H9 (cell line): ENCODE measurements at regions not wholly inside any gene's neighbourhood (a gene's known extent, or its start where the extent isn't known, plus 50 kb on each side); places are given as distances from the start of the nearest gene placed in this dataset.

Experiments used
- DNase-seq: peaks from one replicate; pipeline ENCODE4 v3.0.0-alpha.2; 2017
- H2AFZ ChIP-seq: one replicate; pipeline ENCODE4 v1.6.1; 2013; ENCODE audit warnings: mild to moderate bottlenecking, low read length, control low read depth, moderate library complexity
- H2AK5ac ChIP-seq: 2 replicates; pipeline ENCODE4 v1.6.1; 2013; ENCODE audit warnings: low read length, control low read depth, mixed read lengths; ENCODE audit not compliant: insufficient read length
- H2BK120ac ChIP-seq: one replicate; pipeline ENCODE4 v1.6.1; 2013; ENCODE audit warnings: low read depth, mild to moderate bottlenecking, low read length, control low read depth, inconsistent platforms; ENCODE audit not compliant: poor library complexity, severe bottlenecking
- H2BK12ac ChIP-seq: 2 replicates; pipeline ENCODE4 v1.6.1; 2013; ENCODE audit warnings: low read length, control low read depth, mixed read lengths, low read depth; ENCODE audit not compliant: insufficient read length
- H2BK15ac ChIP-seq: 2 replicates; pipeline ENCODE4 v1.6.1; 2013; ENCODE audit warnings: low read depth, low read length, control low read depth
- H2BK20ac ChIP-seq: one replicate; pipeline ENCODE4 v1.6.1; 2013; ENCODE audit warnings: low read depth, mild to moderate bottlenecking, low read length, control low read depth, inconsistent platforms; ENCODE audit not compliant: poor library complexity, severe bottlenecking
- H2BK5ac ChIP-seq: 2 replicates; pipeline ENCODE4 v1.6.1; 2013; ENCODE audit warnings: low read length, control low read depth, mixed read lengths; ENCODE audit not compliant: insufficient read length
- H3K14ac ChIP-seq: 2 replicates; pipeline ENCODE4 v1.6.1; 2013; ENCODE audit warnings: low read length, control low read depth; ENCODE audit not compliant: insufficient read depth
- H3K18ac ChIP-seq: 2 replicates; pipeline ENCODE4 v1.6.1; 2013; ENCODE audit warnings: low read depth, mild to moderate bottlenecking, mixed read lengths, low read length, control low read depth; ENCODE audit not compliant: insufficient read length
- H3K23ac ChIP-seq: 2 replicates; pipeline ENCODE4 v1.6.1; 2013; ENCODE audit warnings: low read length, control low read depth, mixed read lengths, low read depth; ENCODE audit not compliant: insufficient read length
- H3K23me2 ChIP-seq: 2 replicates; pipeline ENCODE4 v1.6.1; 2013; ENCODE audit warnings: low read depth, mild to moderate bottlenecking, mixed read lengths, low read length, control low read depth; ENCODE audit not compliant: insufficient read length, poor library complexity, severe bottlenecking
- H3K27ac ChIP-seq: 2 replicates; pipeline ENCODE4 v1.5.1; 2013; ENCODE audit warnings: low read length, control low read depth, mixed read lengths, low read depth; ENCODE audit not compliant: insufficient read length
- H3K27me3 ChIP-seq: 2 replicates; pipeline ENCODE4 v1.6.1; 2013; ENCODE audit warnings: low read length, control low read depth, inconsistent platforms; ENCODE audit not compliant: insufficient read depth
- H3K4ac ChIP-seq: 2 replicates; pipeline ENCODE4 v1.6.1; 2013; ENCODE audit warnings: low read depth, mild to moderate bottlenecking, control low read depth, inconsistent platforms, low read length, moderate library complexity
- H3K4me1 ChIP-seq: 2 replicates; pipeline ENCODE4 v1.6.1; 2013; ENCODE audit warnings: low read length, control low read depth, inconsistent platforms; ENCODE audit not compliant: insufficient read depth
- H3K4me2 ChIP-seq: 2 replicates; pipeline ENCODE4 v1.6.1; 2013; ENCODE audit warnings: low read length, control low read depth, mixed read lengths; ENCODE audit not compliant: insufficient read length, insufficient read depth
- H3K56ac ChIP-seq: 2 replicates; pipeline ENCODE4 v1.6.1; 2013; ENCODE audit warnings: low read depth, mild to moderate bottlenecking, mixed read lengths, low read length, control low read depth; ENCODE audit not compliant: insufficient read length
- H3K79me1 ChIP-seq: 2 replicates; pipeline ENCODE4 v1.6.1; 2013; ENCODE audit warnings: low read depth, mild to moderate bottlenecking, moderate library complexity, low read length, control low read depth, inconsistent platforms; ENCODE audit not compliant: insufficient read depth, poor library complexity, severe bottlenecking
- H3K79me2 ChIP-seq: 2 replicates; pipeline ENCODE4 v1.6.1; 2013; ENCODE audit warnings: low read length, control low read depth, inconsistent platforms; ENCODE audit not compliant: insufficient read depth
- H3K9ac ChIP-seq: 2 replicates; pipeline ENCODE4 v1.6.1; 2013; ENCODE audit warnings: low read length, control low read depth, mixed read lengths; ENCODE audit not compliant: insufficient read length; ENCODE audit errors: extremely low read depth
- H3K9me3 ChIP-seq: one replicate; pipeline ENCODE4 v1.6.1; 2013; ENCODE audit warnings: low read depth, low read length, inconsistent platforms; ENCODE audit not compliant: control insufficient read depth
- H3T11ph ChIP-seq: one replicate; pipeline ENCODE4 v1.6.1; 2013; ENCODE audit warnings: mild to moderate bottlenecking, low read length, control low read depth, inconsistent platforms
- H4K20me1 ChIP-seq: one replicate; pipeline ENCODE4 v1.6.1; 2013; ENCODE audit not compliant: control insufficient read depth, insufficient read length, insufficient read depth
- H4K5ac ChIP-seq: 2 replicates; pipeline ENCODE4 v1.6.1; 2013; ENCODE audit warnings: low read depth, mild to moderate bottlenecking, mixed read lengths, low read length, control low read depth; ENCODE audit not compliant: insufficient read length
- H4K8ac ChIP-seq: replicated peaks from 2 replicates; pipeline ENCODE4 v1.6.1; 2013; ENCODE audit warnings: low read length, control low read depth, mixed read lengths, low read depth; ENCODE audit not compliant: insufficient read length
- H4K91ac ChIP-seq: 2 replicates; pipeline ENCODE4 v1.6.1; 2013; ENCODE audit warnings: low read depth, mild to moderate bottlenecking, moderate library complexity, mixed read lengths, low read length, control low read depth; ENCODE audit not compliant: insufficient read length
- H3K27ac Mint-ChIP-seq, 3 experiments: 2 replicates in 2 of 3; 3 replicates in 1 of 3; pipeline ENCODE4 v1.8.0; 2020 to 2021; ENCODE audit warnings: mixed read lengths in 3 of 3, mild to moderate bottlenecking in 1 of 3, moderate library complexity in 1 of 3
- H3K27me3 Mint-ChIP-seq: 2 replicates; pipeline ENCODE4 v1.8.0; 2021; ENCODE audit warnings: low read depth, mild to moderate bottlenecking, moderate library complexity, mixed read lengths
- H3K36me3 Mint-ChIP-seq, 3 experiments: 2 replicates in 2 of 3; 3 replicates in 1 of 3; pipeline ENCODE4 v1.8.0; 2020 to 2021; ENCODE audit warnings: low read depth in 3 of 3, mixed read lengths in 3 of 3; ENCODE audit not compliant: insufficient read depth in 1 of 3
- H3K4me1 Mint-ChIP-seq, 2 experiments: 2 replicates each; pipeline ENCODE4 v1.8.0; 2020; ENCODE audit warnings: mixed read lengths in 2 of 2
- H3K4me3 Mint-ChIP-seq, 2 experiments: 2 replicates in 1 of 2; 3 replicates in 1 of 2; pipeline ENCODE4 v1.8.0; 2020 to 2021; ENCODE audit warnings: mild to moderate bottlenecking in 2 of 2, mixed read lengths in 2 of 2, moderate library complexity in 1 of 2
- H3K9me3 Mint-ChIP-seq, 2 experiments: 2 replicates in 1 of 2; 3 replicates in 1 of 2; pipeline ENCODE4 v1.8.0; 2020; ENCODE audit warnings: mild to moderate bottlenecking in 2 of 2, mixed read lengths in 2 of 2, moderate library complexity in 1 of 2
- WGBS: extraction: QIAGEN DNeasy Blood & Tissue Kit; methylation state at CpG from one replicate; pipeline ENCODE4 v1.1.7; 2013; ENCODE audit warnings: missing lambda C conversion rate, low lambda C conversion rate, mixed read lengths; ENCODE audit not compliant: insufficient read length; ENCODE audit errors: extremely low coverage; 5-methylcytosine and 5-hydroxymethylcytosine counted together
- TF ChIP-seq, protein P1 (sequence below): fragments of 200-600 bp; sonication (generic); conservative IDR thresholded peaks from 3 replicates; pipeline ENCODE4 v1.8.0; 2021; ENCODE audit warnings: antibody characterized with exemption, mild to moderate bottlenecking

DNA sequence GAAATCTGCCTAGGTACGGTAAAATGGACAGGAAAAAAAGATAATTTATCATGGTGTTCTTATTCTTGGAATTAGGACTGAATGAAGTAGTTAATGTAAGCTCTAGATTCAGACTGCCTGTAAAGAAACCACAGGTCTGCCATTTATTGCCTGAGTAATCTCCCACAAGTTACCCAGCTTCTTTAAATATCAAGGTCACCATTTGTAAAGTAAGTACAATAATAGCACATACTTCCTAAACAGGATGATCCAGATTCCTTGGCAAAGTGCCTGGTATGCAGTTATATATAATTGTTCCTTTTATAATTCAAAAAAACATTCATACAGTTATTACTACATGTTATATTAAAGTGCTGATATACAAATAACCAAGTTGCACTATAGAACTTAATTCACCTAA, 368.6 kb downstream of the HNRNPD start:
- Histone ChIP-seq H3K79me1 (no peaks in the 10 kb centered on the region), H2BK12ac (no peak overlapping the region), H3K14ac (no peak overlapping the region), H2AK5ac (no peak overlapping the region), H3K4me1 (no peaks in the 10 kb centered on the region; the same call in 1 of the 2 replicates), H3K27ac (no peak overlapping the region), H2AFZ (no peak overlapping the region), H3K18ac (no peak overlapping the region), H3K23me2 (no peaks in the 10 kb centered on the region), H3T11ph (no peak overlapping the region), H3K23ac (no peak overlapping the region), H4K20me1 (no peaks in the 10 kb centered on the region), H3K4me2 (no peak overlapping the region), H2BK20ac (no peak overlapping the region), H3K9me3 (no peaks in the 10 kb centered on the region), H3K9ac (no peak overlapping the region), H3K27me3 (no peaks in the 10 kb centered on the region), H3K56ac (no peak overlapping the region), H2BK120ac (no peak overlapping the region), H3K79me2 (no peaks in the 10 kb centered on the region), H2BK5ac (no peak overlapping the region), H2BK15ac (no peak overlapping the region), H4K91ac (no peak overlapping the region), H4K8ac (no peak overlapping the region), H4K5ac (no peak overlapping the region), H3K4ac (no peak overlapping the region)
- no peak overlapping the region for H3K27ac Mint-ChIP-seq
- no peaks in the 10 kb centered on the region; the same call in 1 of the 2 replicates for H3K27me3 Mint-ChIP-seq
- no peaks in the 10 kb centered on the region for H3K4me1 Mint-ChIP-seq
- no peak for DNase-seq
- TF ChIP-seq, protein P1, sequence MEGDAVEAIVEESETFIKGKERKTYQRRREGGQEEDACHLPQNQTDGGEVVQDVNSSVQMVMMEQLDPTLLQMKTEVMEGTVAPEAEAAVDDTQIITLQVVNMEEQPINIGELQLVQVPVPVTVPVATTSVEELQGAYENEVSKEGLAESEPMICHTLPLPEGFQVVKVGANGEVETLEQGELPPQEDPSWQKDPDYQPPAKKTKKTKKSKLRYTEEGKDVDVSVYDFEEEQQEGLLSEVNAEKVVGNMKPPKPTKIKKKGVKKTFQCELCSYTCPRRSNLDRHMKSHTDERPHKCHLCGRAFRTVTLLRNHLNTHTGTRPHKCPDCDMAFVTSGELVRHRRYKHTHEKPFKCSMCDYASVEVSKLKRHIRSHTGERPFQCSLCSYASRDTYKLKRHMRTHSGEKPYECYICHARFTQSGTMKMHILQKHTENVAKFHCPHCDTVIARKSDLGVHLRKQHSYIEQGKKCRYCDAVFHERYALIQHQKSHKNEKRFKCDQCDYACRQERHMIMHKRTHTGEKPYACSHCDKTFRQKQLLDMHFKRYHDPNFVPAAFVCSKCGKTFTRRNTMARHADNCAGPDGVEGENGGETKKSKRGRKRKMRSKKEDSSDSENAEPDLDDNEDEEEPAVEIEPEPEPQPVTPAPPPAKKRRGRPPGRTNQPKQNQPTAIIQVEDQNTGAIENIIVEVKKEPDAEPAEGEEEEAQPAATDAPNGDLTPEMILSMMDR: no peak
- peaks cover 1 to 27% (median 8%) of the 10 kb centered on the region in 3 experiments; a peak in 6 of 7 replicates for H3K36me3 Mint-ChIP-seq
- H3K9me3 Mint-ChIP-seq: peaks cover 23 to 29% of the 10 kb centered on the region in 2 experiments
- H3K4me3 Mint-ChIP-seq: no peak overlapping the region
- WGBS: no CpG with 5 or more reads among the region's 1 CpG
